CD14-positive monocyte (primary cell): ENCODE measurements at regions not wholly inside any gene's neighbourhood (a gene's known extent, or its start where the extent isn't known, plus 50 kb on each side); places are given as distances from the start of the nearest gene placed in this dataset.

Experiments
- DNase-seq, 3 donors: peaks; one replicate each; pipeline ENCODE4 v3.0.0-alpha.2; 2011 to 2022
- H2AFZ ChIP-seq: 2 replicates; pipeline ENCODE4 v1.6.0; 2012; ENCODE audit warnings: mild to moderate bottlenecking, low read depth, low read length, inconsistent platforms; ENCODE audit not compliant: insufficient read depth, poor library complexity, severe bottlenecking
- H3K27ac ChIP-seq, 2 donors: 1 replicate in 1 of 2; 2 replicates in 1 of 2; pipeline ENCODE4 v1.5.1; 2012 to 2013; ENCODE audit warnings: low read length in 2 of 2, control low read depth in 1 of 2, inconsistent platforms in 1 of 2, low read depth in 1 of 2, mild to moderate bottlenecking in 1 of 2
- H3K27me3 ChIP-seq, 2 donors: one replicate each; pipeline versions ENCODE4 v1.6.0 to v1.6.1; 2011 to 2013; ENCODE audit warnings: low read length in 2 of 2; ENCODE audit not compliant: control insufficient read depth in 2 of 2, insufficient read depth in 2 of 2
- H3K36me3 ChIP-seq, 2 donors: replicated peaks in 1 of 2; 1 replicate in 1 of 2; 2 replicates in 1 of 2; pipeline versions ENCODE4 v1.5.1 to v1.6.1; 2012 to 2013; ENCODE audit warnings: low read length in 2 of 2, control low read depth in 1 of 2, inconsistent platforms in 1 of 2, mild to moderate bottlenecking in 1 of 2; ENCODE audit not compliant: insufficient read depth in 2 of 2, control insufficient read depth in 1 of 2
- H3K4me1 ChIP-seq, 2 donors: 1 replicate in 1 of 2; 2 replicates in 1 of 2; pipeline versions ENCODE4 v1.5.1 to v1.6.1; 2012 to 2013; ENCODE audit warnings: low read length in 2 of 2, control low read depth in 1 of 2, inconsistent platforms in 1 of 2, mild to moderate bottlenecking in 1 of 2, moderate library complexity in 1 of 2; ENCODE audit not compliant: insufficient read depth in 2 of 2, control insufficient read depth in 1 of 2
- H3K4me2 ChIP-seq: replicated peaks from 2 replicates; pipeline ENCODE3; 2012; ENCODE audit warnings: low read length, moderate library complexity, mild to moderate bottlenecking; ENCODE audit not compliant: poor library complexity, severe bottlenecking; ENCODE audit errors: extremely low read depth
- H3K4me3 ChIP-seq, 3 experiments: fragments of 200-600 bp in 1 of 3; sonication (generic) in 1 of 3; replicated peaks in 1 of 3; 1 replicate in 2 of 3; 2 replicates in 1 of 3; pipeline ENCODE4 v1.5.1; 2011 to 2013; ENCODE audit warnings: low read length in 3 of 3, mild to moderate bottlenecking in 3 of 3, control low read depth in 2 of 3, low read depth in 2 of 3, inconsistent platforms in 1 of 3, moderate library complexity in 1 of 3
- H3K79me2 ChIP-seq: 2 replicates; pipeline ENCODE4 v1.6.0; 2012; ENCODE audit warnings: mild to moderate bottlenecking, control low read depth, inconsistent platforms, low read length, moderate library complexity; ENCODE audit not compliant: insufficient read depth
- H3K9ac ChIP-seq: 2 replicates; pipeline ENCODE4 v1.6.0; 2017; ENCODE audit warnings: low read length, mild to moderate bottlenecking; ENCODE audit not compliant: insufficient read depth, poor library complexity, severe bottlenecking
- H3K9me3 ChIP-seq, 2 donors: replicated peaks in 1 of 2; 1 replicate in 1 of 2; 2 replicates in 1 of 2; pipeline versions ENCODE4 v1.5.1 to v1.6.1; 2012 to 2013; ENCODE audit warnings: low read length in 2 of 2, control low read depth in 1 of 2; ENCODE audit not compliant: control insufficient read depth in 1 of 2, insufficient read depth in 1 of 2
- H4K20me1 ChIP-seq: 2 replicates; pipeline ENCODE4 v1.6.0; 2012; ENCODE audit warnings: mild to moderate bottlenecking, low read length, control low read depth, moderate library complexity; ENCODE audit not compliant: insufficient read depth
- H3K27ac Mint-ChIP-seq, 7 donors: one replicate each; pipeline ENCODE4 v1.8.0; 2020; ENCODE audit warnings: mild to moderate bottlenecking in 7 of 7, mixed read lengths in 7 of 7, moderate library complexity in 6 of 7, inconsistent platforms in 2 of 7
- H3K27me3 Mint-ChIP-seq, 3 donors: one replicate each; pipeline ENCODE4 v1.8.0; 2021 to 2022; ENCODE audit warnings: low read depth in 3 of 3, mild to moderate bottlenecking in 3 of 3, mixed read lengths in 3 of 3, moderate library complexity in 3 of 3, inconsistent platforms in 1 of 3
- H3K36me3 Mint-ChIP-seq, 2 donors: one replicate each; pipeline ENCODE4 v1.8.0; 2020; ENCODE audit warnings: mixed read lengths in 2 of 2, inconsistent platforms in 1 of 2, mild to moderate bottlenecking in 1 of 2
- H3K4me1 Mint-ChIP-seq: one replicate; pipeline ENCODE4 v1.8.0; 2020; ENCODE audit warnings: mild to moderate bottlenecking, mixed read lengths
- H3K4me3 Mint-ChIP-seq, 2 donors: one replicate each; pipeline ENCODE4 v1.8.0; 2020; ENCODE audit warnings: mild to moderate bottlenecking in 2 of 2, mixed read lengths in 2 of 2, moderate library complexity in 1 of 2
- H3K9me3 Mint-ChIP-seq, 7 donors: one replicate each; pipeline ENCODE4 v1.8.0; 2020 to 2022; ENCODE audit warnings: mixed read lengths in 7 of 7, mild to moderate bottlenecking in 6 of 7, moderate library complexity in 6 of 7, inconsistent platforms in 2 of 7
- WGBS: methylation state at CpG from one replicate; pipeline ENCODE4 v1.1.5; 2013; ENCODE audit warnings: missing lambda C conversion rate; ENCODE audit not compliant: insufficient coverage; 5-methylcytosine and 5-hydroxymethylcytosine counted together
- intact Hi-C, 2 donors: fragments of 100-400 bp; cut with micrococcal nuclease; formaldehyde crosslinking; loops; one replicate each; pipeline versions ENCODE4 v1.15.0 to v1.15.1; 2023
- TF ChIP-seq, protein P1 (sequence below): fragments of 200-600 bp; IDR thresholded peaks from one replicate; pipeline ENCODE4 v1.8.0; 2022; ENCODE audit warnings: antibody characterized with exemption, mild to moderate bottlenecking

- intact Hi-C loops: no loop called here
- Histone ChIP-seq H4K20me1 (no peaks in the 10 kb centered on the region), H3K9ac (no peak overlapping the region), H3K27ac (no peak overlapping the region), H3K4me2 (no peak overlapping the region), H3K36me3 (no peaks in the 10 kb centered on the region), H3K27me3 (no peaks in the 10 kb centered on the region), H3K4me1 (no peaks in the 10 kb centered on the region), H3K79me2 (no peaks in the 10 kb centered on the region), H3K4me3 (no peak overlapping the region), H3K9me3 (no peaks in the 10 kb centered on the region), H2AFZ (no peak overlapping the region)
- H3K36me3 Mint-ChIP-seq: no peaks in the 10 kb centered on the region
- TF ChIP-seq, protein P1, sequence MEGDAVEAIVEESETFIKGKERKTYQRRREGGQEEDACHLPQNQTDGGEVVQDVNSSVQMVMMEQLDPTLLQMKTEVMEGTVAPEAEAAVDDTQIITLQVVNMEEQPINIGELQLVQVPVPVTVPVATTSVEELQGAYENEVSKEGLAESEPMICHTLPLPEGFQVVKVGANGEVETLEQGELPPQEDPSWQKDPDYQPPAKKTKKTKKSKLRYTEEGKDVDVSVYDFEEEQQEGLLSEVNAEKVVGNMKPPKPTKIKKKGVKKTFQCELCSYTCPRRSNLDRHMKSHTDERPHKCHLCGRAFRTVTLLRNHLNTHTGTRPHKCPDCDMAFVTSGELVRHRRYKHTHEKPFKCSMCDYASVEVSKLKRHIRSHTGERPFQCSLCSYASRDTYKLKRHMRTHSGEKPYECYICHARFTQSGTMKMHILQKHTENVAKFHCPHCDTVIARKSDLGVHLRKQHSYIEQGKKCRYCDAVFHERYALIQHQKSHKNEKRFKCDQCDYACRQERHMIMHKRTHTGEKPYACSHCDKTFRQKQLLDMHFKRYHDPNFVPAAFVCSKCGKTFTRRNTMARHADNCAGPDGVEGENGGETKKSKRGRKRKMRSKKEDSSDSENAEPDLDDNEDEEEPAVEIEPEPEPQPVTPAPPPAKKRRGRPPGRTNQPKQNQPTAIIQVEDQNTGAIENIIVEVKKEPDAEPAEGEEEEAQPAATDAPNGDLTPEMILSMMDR: no peak
- 94% methylated on average over 4 of the region's 5 CpGs for WGBS
- no peaks in the 10 kb centered on the region for H3K4me1 Mint-ChIP-seq
- peaks cover 0 to 1% (median 0%) of the 10 kb centered on the region in 3 donors for H3K27me3 Mint-ChIP-seq
- H3K27ac Mint-ChIP-seq: no peak overlapping the region
- H3K9me3 Mint-ChIP-seq: no peaks in the 10 kb centered on the region
- no peak overlapping the region for H3K4me3 Mint-ChIP-seq
- no peak for DNase-seq
These were observed 330.5 kb upstream of the ZNF462 start for GRCh38 chr9:106532306-106533015.

DNA sequence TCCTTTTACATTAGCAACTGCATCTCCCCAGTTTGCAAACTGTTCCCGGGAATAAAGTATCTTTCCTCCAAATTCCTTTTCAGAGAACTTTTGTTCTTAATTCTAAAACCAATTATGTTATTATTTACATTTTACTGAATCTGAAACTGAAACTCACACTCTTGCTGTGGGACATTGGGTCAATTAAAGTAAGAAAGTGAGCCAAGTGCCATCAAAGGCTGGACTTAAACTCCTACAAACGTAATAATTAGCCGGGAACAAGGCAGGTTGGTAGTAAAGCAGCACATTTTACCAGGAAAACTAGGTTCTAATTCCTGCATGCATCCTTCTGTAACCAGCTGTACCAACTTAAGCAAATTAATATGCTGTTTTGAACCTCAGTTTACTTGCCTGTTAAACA is 328.2 kb upstream of the ZNF462 start:
- intact Hi-C loops: no loop called here

More for the DNA sequence above, 328.2 kb upstream of the ZNF462 start:
- no peak overlapping the region for H3K4me2 ChIP-seq
- H4K20me1 ChIP-seq: no peaks in the 10 kb centered on the region
- no peak for DNase-seq
- H3K9ac ChIP-seq: no peak overlapping the region
- Mint-ChIP-seq H3K4me1 (no peaks in the 10 kb centered on the region), H3K27ac (no peak overlapping the region), H3K4me3 (no peak overlapping the region), H3K27me3 (peaks cover 0 to 1% (median 0%) of the 10 kb centered on the region in 3 donors), H3K36me3 (no peaks in the 10 kb centered on the region), H3K9me3 (no peaks in the 10 kb centered on the region)
- no peak overlapping the region for H3K4me3 ChIP-seq
- TF ChIP-seq, protein P1: no peak
- H2AFZ ChIP-seq: no peak overlapping the region
- WGBS: 85% methylated on average over 2 of the region's 3 CpGs
- no peaks in the 10 kb centered on the region for H3K79me2 ChIP-seq
- no peaks in the 10 kb centered on the region for H3K4me1 ChIP-seq
- no peaks in the 10 kb centered on the region for H3K36me3 ChIP-seq
- no peaks in the 10 kb centered on the region for H3K27me3 ChIP-seq
- H3K27ac ChIP-seq: no peak overlapping the region
- H3K9me3 ChIP-seq: no peaks in the 10 kb centered on the region
